PFSK-1 (cell line): ENCODE measurements at regions not wholly inside any gene's neighbourhood (a gene's known extent, or its start where the extent isn't known, plus 50 kb on each side); places are given as distances from the start of the nearest gene placed in this dataset.

Experiments
- FOXP2 ChIP-seq: optimal IDR thresholded peaks from 2 replicates; pipeline ENCODE3; 2011; ENCODE audit warnings: borderline replicate concordance, control low read depth, inconsistent platforms; ENCODE audit not compliant: insufficient read depth; ENCODE audit errors: extremely low read length, extremely low read depth
- POLR2AphosphoS5 ChIP-seq: IDR thresholded peaks from 2 replicates; pipeline ENCODE4 v1.6.1; 2012; ENCODE audit warnings: low read depth, mild to moderate bottlenecking, control low read depth, low read length, moderate library complexity
- SIN3A ChIP-seq: IDR thresholded peaks from 2 replicates; pipeline ENCODE4 v1.6.1; 2012; ENCODE audit warnings: mild to moderate bottlenecking, low read length, moderate library complexity, borderline replicate concordance; ENCODE audit not compliant: insufficient read depth
- TAF1 ChIP-seq: IDR thresholded peaks from 2 replicates; pipeline ENCODE4 v1.6.1; 2012; ENCODE audit warnings: low read length, control low read depth, borderline replicate concordance; ENCODE audit not compliant: insufficient read depth
- TF ChIP-seq, protein P1 (sequence below), 2 experiments: IDR thresholded peaks; 2 replicates each; pipeline versions ENCODE4 v1.6.1 to v1.8.0; 2011 to 2012; ENCODE audit warnings: low read depth in 2 of 2, low read length in 2 of 2, control low read depth in 1 of 2, inconsistent platforms in 1 of 2, mild to moderate bottlenecking in 1 of 2, moderate library complexity in 1 of 2; ENCODE audit not compliant: insufficient read depth in 1 of 2

GRCh38 chr10:10552948-10553347 is 464.7 kb upstream of the CELF2 start:
- TF ChIP-seq POLR2AphosphoS5 (no peak), FOXP2 (no peak), SIN3A (no peak), TAF1 (no peak)
- TF ChIP-seq, protein P1, sequence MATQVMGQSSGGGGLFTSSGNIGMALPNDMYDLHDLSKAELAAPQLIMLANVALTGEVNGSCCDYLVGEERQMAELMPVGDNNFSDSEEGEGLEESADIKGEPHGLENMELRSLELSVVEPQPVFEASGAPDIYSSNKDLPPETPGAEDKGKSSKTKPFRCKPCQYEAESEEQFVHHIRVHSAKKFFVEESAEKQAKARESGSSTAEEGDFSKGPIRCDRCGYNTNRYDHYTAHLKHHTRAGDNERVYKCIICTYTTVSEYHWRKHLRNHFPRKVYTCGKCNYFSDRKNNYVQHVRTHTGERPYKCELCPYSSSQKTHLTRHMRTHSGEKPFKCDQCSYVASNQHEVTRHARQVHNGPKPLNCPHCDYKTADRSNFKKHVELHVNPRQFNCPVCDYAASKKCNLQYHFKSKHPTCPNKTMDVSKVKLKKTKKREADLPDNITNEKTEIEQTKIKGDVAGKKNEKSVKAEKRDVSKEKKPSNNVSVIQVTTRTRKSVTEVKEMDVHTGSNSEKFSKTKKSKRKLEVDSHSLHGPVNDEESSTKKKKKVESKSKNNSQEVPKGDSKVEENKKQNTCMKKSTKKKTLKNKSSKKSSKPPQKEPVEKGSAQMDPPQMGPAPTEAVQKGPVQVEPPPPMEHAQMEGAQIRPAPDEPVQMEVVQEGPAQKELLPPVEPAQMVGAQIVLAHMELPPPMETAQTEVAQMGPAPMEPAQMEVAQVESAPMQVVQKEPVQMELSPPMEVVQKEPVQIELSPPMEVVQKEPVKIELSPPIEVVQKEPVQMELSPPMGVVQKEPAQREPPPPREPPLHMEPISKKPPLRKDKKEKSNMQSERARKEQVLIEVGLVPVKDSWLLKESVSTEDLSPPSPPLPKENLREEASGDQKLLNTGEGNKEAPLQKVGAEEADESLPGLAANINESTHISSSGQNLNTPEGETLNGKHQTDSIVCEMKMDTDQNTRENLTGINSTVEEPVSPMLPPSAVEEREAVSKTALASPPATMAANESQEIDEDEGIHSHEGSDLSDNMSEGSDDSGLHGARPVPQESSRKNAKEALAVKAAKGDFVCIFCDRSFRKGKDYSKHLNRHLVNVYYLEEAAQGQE (IDR thresholded peaks at IDR 0.05; ENCODE audit: insufficient read depth in 1 of 2, low read depth in 2 of 2, low read length in 2 of 2), result no peak

DNA sequence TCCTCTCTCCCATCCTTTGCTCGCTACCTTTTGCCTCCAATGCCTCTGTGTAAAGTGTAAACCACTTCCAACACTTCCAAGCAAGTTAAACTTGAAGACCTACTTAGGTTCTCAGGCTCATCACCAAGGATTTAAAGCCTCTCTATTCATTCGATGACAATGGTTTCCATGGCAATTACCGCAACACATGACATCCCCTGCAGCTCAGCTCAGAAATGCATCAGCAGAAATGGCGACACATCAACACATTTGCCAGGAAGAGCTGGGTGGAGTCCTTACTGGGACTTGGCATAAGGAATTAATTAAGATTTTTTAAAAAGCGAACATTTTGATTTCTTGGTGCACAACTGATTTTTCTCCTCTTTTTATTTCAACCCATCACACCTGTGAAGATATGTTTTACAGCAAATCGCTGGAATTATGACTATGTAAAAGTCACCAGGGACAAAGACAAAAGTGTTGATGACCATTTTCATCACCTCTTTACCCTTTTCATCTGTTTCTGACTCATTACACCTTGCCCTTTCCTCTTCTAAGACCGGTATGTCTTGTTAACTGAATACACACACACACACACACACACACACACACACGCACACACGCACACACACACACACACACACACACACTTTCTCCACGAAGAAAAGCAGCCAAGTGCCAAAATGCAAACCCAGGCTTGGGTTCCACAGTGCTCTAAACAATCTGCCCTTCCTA is 453.4 kb upstream of the CELF2 start:
- TF ChIP-seq FOXP2 (no peak), TAF1 (no peak), SIN3A (no peak), POLR2AphosphoS5 (no peak)
- TF ChIP-seq, protein P1 (IDR thresholded peaks at IDR 0.05; ENCODE audit: insufficient read depth in 1 of 2, low read depth in 2 of 2, low read length in 2 of 2), result no peak

DNA sequence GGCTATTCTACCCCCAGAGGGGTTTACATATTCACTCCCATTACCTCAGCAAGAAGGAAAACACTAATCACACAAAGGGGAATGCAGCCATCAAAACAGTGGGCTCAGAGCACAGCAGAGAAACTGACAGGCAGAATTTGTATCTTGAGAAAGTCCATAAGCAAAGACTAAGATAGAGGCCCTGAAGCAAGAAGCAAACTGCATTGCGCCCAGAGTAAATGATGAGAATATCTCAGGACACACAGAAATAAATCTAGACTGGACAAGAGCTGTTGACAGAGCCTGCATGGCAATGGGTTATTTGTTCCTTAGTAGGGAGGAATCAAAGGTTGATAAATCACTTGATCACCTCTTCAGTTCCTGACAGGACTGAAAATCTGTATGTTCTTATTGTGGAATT is 440.7 kb upstream of the CELF2 start:
- TF ChIP-seq TAF1 (no peak), FOXP2 (no peak), SIN3A (no peak), POLR2AphosphoS5 (no peak)
- TF ChIP-seq, protein P1 (IDR thresholded peaks at IDR 0.05; ENCODE audit: insufficient read depth in 1 of 2, low read depth in 2 of 2, low read length in 2 of 2), result no peak

- TF ChIP-seq FOXP2 (no peak), POLR2AphosphoS5 (no peak), SIN3A (no peak), TAF1 (no peak)
- TF ChIP-seq, protein P1 (IDR thresholded peaks at IDR 0.05; ENCODE audit: insufficient read depth in 1 of 2, low read depth in 2 of 2, low read length in 2 of 2), result no peak
Measured at GRCh38 chr10:10579709-10580108, 438.0 kb upstream of the CELF2 start.

DNA sequence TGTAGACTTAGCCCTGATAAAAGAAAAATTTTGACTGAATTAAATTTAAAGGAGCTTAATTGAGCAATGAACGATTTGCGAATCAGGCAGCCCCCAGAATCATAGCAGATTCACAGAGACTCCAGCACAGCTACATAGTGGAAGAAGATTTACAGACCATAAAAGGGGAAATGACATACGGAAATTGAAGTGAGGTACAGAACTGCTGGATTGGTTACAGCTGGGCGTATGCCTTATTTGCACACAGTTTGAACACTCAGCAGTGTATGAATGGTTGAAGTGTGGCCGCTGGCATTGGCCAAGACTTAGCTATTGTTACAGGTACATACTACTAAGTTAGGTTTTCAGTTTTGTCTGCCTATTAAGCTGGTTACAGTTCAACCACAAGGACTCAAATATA is 433.5 kb upstream of the CELF2 start:
- TF ChIP-seq POLR2AphosphoS5, result no peak
- TF ChIP-seq, protein P1 (IDR thresholded peaks at IDR 0.05; ENCODE audit: insufficient read depth in 1 of 2, low read depth in 2 of 2, low read length in 2 of 2), result no peak
- TF ChIP-seq FOXP2, result no peak
- TF ChIP-seq SIN3A, result no peak
